SK-N-SH treated with all-trans-retinoic acid at 6 μM for 48 hours (cell line): ENCODE measurements at regions not wholly inside any gene's neighbourhood (a gene's known extent, or its start where the extent isn't known, plus 50 kb on each side); places are given as distances from the start of the nearest gene placed in this dataset.

Source experiments
- ATAC-seq: fragments of 200-7000 bp; cut with Tn5 transposase; 3 replicates; pipeline ENCODE4 v1.9.1; 2020; ENCODE audit warnings: mild to moderate bottlenecking, moderate library complexity
- ARNTL ChIP-seq: fragments of 450-650 bp; formaldehyde crosslinking; IDR thresholded peaks from 2 replicates; pipeline ENCODE4 v1.5.0; 2020; ENCODE audit warnings: low read depth, mild to moderate bottlenecking, moderate library complexity, borderline replicate concordance
- BACH2 ChIP-seq: fragments of 250-450 bp; sonication (Bioruptor Pico); IDR thresholded peaks from 2 replicates; pipeline ENCODE4 v1.9.0; 2021; ENCODE audit warnings: mild to moderate bottlenecking, borderline replicate concordance
- CSDC2 ChIP-seq: fragments of 250-450 bp; sonication (Bioruptor Pico); IDR thresholded peaks from 2 replicates; pipeline ENCODE4 v1.5.0; 2020; ENCODE audit warnings: mild to moderate bottlenecking, moderate library complexity
- ESRRG ChIP-seq: fragments of 250-450 bp; sonication (Bioruptor Pico); IDR thresholded peaks from 2 replicates; pipeline ENCODE4 v1.6.1; 2021; ENCODE audit warnings: mild to moderate bottlenecking
- GLIS3 ChIP-seq: fragments of 250-450 bp; sonication (Bioruptor Pico); IDR thresholded peaks from 2 replicates; pipeline ENCODE4 v1.5.0; 2020; ENCODE audit warnings: mild to moderate bottlenecking, moderate library complexity
- ISL1 ChIP-seq: fragments of 250-450 bp; sonication (Bioruptor Pico); IDR thresholded peaks from 2 replicates; pipeline ENCODE4 v2.1.2; 2022; ENCODE audit warnings: mild to moderate bottlenecking, moderate library complexity
- OSR1 ChIP-seq: fragments of 250-450 bp; sonication (Bioruptor Pico); IDR thresholded peaks from 2 replicates; pipeline ENCODE4 v1.8.0; 2022; ENCODE audit warnings: moderate library complexity, mild to moderate bottlenecking, inconsistent platforms
- PPARA ChIP-seq: fragments of 250-450 bp; sonication (Bioruptor Pico); IDR thresholded peaks from 2 replicates; pipeline ENCODE4 v1.5.0; 2020; ENCODE audit warnings: mild to moderate bottlenecking, borderline replicate concordance
- RARB ChIP-seq: fragments of 250-450 bp; sonication (Bioruptor Pico); IDR thresholded peaks from 2 replicates; pipeline ENCODE4 v1.8.0; 2021; ENCODE audit warnings: mild to moderate bottlenecking, moderate library complexity
- SNAI2 ChIP-seq: fragments of 250-450 bp; sonication (Bioruptor Pico); IDR thresholded peaks from 2 replicates; pipeline ENCODE4 v1.5.0; 2020; ENCODE audit warnings: mild to moderate bottlenecking, moderate library complexity
- TCF4 ChIP-seq: fragments of 250-450 bp; sonication (Bioruptor Pico); IDR thresholded peaks from 2 replicates; pipeline ENCODE4 v1.8.0; 2021; ENCODE audit warnings: mild to moderate bottlenecking, moderate library complexity, borderline replicate concordance
- TOX ChIP-seq: fragments of 250-450 bp; sonication (Bioruptor Pico); IDR thresholded peaks from 2 replicates; pipeline ENCODE4 v1.8.0; 2021; ENCODE audit warnings: mild to moderate bottlenecking, moderate library complexity, borderline replicate concordance
- ZC3H10 ChIP-seq: fragments of 250-450 bp; sonication (Bioruptor Pico); IDR thresholded peaks from 2 replicates; pipeline ENCODE4 v1.5.1; 2021; ENCODE audit warnings: mild to moderate bottlenecking, moderate library complexity
- ZFP3 ChIP-seq: fragments of 250-450 bp; sonication (Bioruptor Pico); IDR thresholded peaks from 2 replicates; pipeline ENCODE4 v1.5.0; 2020; ENCODE audit warnings: mild to moderate bottlenecking, moderate library complexity
- ZFP30 ChIP-seq: fragments of 450-650 bp; formaldehyde crosslinking; IDR thresholded peaks from 2 replicates; pipeline ENCODE4 v1.5.0; 2022; ENCODE audit warnings: mild to moderate bottlenecking, moderate library complexity
- ZNF8 ChIP-seq: fragments of 450-650 bp; formaldehyde crosslinking; IDR thresholded peaks from 2 replicates; pipeline ENCODE4 v1.5.0; 2020; ENCODE audit warnings: mild to moderate bottlenecking, moderate library complexity
- TF ChIP-seq, protein P1 (sequence below): fragments of 250-450 bp; sonication (Bioruptor Pico); IDR thresholded peaks from 2 replicates; pipeline ENCODE4 v1.5.1; 2021; ENCODE audit warnings: mild to moderate bottlenecking, moderate library complexity
- TF ChIP-seq, protein P2 (sequence below): fragments of 250-450 bp; sonication (Bioruptor Pico); IDR thresholded peaks from 2 replicates; pipeline ENCODE4 v1.5.1; 2020; ENCODE audit warnings: low read depth, mild to moderate bottlenecking, moderate library complexity
- TF ChIP-seq, protein P3 (sequence below): fragments of 250-450 bp; sonication (Bioruptor Pico); IDR thresholded peaks from 2 replicates; pipeline ENCODE4 v1.8.0; 2020; ENCODE audit warnings: mild to moderate bottlenecking, moderate library complexity, borderline replicate concordance
- TF ChIP-seq, protein P4 (sequence below): fragments of 250-450 bp; sonication (Bioruptor Pico); IDR thresholded peaks from 2 replicates; pipeline ENCODE4 v1.8.0; 2021; ENCODE audit warnings: low read depth, mild to moderate bottlenecking, moderate library complexity, borderline replicate concordance
- TF ChIP-seq, protein P5 (sequence below): fragments of 250-450 bp; sonication (Bioruptor Pico); IDR thresholded peaks from 2 replicates; pipeline ENCODE4 v1.5.0; 2020; ENCODE audit warnings: mild to moderate bottlenecking, moderate library complexity

DNA sequence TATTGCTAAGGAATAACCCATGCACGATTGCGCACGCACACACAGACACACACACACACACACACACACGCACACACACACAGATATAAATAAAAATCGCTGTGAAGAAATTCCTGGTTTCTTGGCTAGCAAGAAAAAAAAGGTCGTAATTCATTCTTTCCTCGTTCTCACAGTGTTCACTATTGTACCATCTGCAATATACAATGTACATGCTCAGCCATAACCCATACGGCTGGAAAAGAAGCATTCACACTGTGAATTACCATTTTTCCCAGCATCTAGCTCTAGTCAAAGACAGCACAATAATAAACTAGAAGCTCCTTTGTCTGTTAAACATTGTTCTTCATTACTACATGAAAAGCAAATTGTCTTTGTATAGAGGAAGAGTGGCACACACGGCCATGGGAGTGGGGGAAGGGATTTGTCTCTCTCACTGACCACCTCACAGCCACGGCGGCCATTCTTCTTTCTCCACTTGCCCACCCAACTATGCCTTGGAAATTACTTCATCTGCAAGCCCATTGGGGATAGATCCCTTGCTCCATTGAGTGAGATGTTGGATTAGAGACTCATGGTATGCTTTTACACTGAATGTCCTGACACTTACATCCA lies 115.3 kb upstream of the ID4 start:
- no peak for ATAC-seq
- TF ChIP-seq BACH2 (no peak), PPARA (no peak), ZFP30 (no peak), CSDC2 (CRISPR knock-in tag) (no peak), TCF4 (CRISPR knock-in tag) (no peak), ZC3H10 (CRISPR knock-in tag) (no peak), OSR1 (CRISPR knock-in tag) (no peak), RARB (no peak), ESRRG (CRISPR knock-in tag) (no peak), ARNTL (CRISPR knock-in tag) (no peak), ZFP3 (CRISPR knock-in tag) (no peak), TOX (CRISPR knock-in tag) (no peak), ISL1 (CRISPR knock-in tag) (no peak)
- TF ChIP-seq, protein P1, sequence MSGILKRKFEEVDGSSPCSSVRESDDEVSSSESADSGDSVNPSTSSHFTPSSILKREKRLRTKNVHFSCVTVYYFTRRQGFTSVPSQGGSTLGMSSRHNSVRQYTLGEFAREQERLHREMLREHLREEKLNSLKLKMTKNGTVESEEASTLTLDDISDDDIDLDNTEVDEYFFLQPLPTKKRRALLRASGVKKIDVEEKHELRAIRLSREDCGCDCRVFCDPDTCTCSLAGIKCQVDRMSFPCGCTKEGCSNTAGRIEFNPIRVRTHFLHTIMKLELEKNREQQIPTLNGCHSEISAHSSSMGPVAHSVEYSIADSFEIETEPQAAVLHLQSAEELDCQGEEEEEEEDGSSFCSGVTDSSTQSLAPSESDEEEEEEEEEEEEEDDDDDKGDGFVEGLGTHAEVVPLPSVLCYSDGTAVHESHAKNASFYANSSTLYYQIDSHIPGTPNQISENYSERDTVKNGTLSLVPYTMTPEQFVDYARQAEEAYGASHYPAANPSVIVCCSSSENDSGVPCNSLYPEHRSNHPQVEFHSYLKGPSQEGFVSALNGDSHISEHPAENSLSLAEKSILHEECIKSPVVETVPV = no peak
- TF ChIP-seq, protein P2, sequence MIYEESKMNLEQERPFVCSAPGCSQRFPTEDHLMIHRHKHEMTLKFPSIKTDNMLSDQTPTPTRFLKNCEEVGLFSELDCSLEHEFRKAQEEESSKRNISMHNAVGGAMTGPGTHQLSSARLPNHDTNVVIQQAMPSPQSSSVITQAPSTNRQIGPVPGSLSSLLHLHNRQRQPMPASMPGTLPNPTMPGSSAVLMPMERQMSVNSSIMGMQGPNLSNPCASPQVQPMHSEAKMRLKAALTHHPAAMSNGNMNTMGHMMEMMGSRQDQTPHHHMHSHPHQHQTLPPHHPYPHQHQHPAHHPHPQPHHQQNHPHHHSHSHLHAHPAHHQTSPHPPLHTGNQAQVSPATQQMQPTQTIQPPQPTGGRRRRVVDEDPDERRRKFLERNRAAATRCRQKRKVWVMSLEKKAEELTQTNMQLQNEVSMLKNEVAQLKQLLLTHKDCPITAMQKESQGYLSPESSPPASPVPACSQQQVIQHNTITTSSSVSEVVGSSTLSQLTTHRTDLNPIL = no peak
- TF ChIP-seq, protein P3, sequence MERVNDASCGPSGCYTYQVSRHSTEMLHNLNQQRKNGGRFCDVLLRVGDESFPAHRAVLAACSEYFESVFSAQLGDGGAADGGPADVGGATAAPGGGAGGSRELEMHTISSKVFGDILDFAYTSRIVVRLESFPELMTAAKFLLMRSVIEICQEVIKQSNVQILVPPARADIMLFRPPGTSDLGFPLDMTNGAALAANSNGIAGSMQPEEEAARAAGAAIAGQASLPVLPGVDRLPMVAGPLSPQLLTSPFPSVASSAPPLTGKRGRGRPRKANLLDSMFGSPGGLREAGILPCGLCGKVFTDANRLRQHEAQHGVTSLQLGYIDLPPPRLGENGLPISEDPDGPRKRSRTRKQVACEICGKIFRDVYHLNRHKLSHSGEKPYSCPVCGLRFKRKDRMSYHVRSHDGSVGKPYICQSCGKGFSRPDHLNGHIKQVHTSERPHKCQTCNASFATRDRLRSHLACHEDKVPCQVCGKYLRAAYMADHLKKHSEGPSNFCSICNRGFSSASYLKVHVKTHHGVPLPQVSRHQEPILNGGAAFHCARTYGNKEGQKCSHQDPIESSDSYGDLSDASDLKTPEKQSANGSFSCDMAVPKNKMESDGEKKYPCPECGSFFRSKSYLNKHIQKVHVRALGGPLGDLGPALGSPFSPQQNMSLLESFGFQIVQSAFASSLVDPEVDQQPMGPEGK = no peak
- TF ChIP-seq, protein P4, sequence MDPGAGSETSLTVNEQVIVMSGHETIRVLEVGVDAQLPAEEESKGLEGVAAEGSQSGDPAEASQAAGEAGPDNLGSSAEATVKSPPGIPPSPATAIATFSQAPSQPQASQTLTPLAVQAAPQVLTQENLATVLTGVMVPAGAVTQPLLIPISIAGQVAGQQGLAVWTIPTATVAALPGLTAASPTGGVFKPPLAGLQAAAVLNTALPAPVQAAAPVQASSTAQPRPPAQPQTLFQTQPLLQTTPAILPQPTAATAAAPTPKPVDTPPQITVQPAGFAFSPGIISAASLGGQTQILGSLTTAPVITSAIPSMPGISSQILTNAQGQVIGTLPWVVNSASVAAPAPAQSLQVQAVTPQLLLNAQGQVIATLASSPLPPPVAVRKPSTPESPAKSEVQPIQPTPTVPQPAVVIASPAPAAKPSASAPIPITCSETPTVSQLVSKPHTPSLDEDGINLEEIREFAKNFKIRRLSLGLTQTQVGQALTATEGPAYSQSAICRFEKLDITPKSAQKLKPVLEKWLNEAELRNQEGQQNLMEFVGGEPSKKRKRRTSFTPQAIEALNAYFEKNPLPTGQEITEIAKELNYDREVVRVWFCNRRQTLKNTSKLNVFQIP (CRISPR knock-in tag) = no peak
- TF ChIP-seq, protein P5, sequence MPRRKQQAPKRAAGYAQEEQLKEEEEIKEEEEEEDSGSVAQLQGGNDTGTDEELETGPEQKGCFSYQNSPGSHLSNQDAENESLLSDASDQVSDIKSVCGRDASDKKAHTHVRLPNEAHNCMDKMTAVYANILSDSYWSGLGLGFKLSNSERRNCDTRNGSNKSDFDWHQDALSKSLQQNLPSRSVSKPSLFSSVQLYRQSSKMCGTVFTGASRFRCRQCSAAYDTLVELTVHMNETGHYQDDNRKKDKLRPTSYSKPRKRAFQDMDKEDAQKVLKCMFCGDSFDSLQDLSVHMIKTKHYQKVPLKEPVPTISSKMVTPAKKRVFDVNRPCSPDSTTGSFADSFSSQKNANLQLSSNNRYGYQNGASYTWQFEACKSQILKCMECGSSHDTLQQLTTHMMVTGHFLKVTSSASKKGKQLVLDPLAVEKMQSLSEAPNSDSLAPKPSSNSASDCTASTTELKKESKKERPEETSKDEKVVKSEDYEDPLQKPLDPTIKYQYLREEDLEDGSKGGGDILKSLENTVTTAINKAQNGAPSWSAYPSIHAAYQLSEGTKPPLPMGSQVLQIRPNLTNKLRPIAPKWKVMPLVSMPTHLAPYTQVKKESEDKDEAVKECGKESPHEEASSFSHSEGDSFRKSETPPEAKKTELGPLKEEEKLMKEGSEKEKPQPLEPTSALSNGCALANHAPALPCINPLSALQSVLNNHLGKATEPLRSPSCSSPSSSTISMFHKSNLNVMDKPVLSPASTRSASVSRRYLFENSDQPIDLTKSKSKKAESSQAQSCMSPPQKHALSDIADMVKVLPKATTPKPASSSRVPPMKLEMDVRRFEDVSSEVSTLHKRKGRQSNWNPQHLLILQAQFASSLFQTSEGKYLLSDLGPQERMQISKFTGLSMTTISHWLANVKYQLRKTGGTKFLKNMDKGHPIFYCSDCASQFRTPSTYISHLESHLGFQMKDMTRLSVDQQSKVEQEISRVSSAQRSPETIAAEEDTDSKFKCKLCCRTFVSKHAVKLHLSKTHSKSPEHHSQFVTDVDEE = no peak

DNA sequence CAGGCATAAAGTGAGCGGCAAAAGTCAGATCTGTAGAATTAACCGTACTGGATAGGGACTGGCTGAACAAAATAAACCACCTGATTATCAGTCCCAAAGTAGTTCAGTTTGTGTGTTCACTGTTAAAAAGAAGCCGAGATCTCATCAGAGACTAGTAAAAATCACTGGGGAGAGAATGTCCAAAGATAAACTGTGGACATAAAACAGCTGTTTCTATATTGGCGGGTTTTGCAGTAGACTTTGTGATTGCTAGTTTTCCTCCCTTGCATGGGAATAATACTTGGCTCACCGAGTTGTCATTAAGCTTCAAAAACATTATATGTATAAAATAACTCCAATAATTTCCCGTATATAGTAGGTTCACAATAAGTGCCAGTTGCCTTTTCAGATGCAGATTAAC lies 114.2 kb upstream of the ID4 start:
- ATAC-seq = no peak
- no peak for TF ChIP-seq SNAI2
- no peak for TF ChIP-seq TOX (CRISPR knock-in tag)
- TF ChIP-seq OSR1 (CRISPR knock-in tag) = no peak
- no peak for TF ChIP-seq ZC3H10 (CRISPR knock-in tag)
- TF ChIP-seq TCF4 (CRISPR knock-in tag) = no peak
- TF ChIP-seq RARB = no peak
- no peak for TF ChIP-seq ISL1 (CRISPR knock-in tag)
- TF ChIP-seq, protein P4 (CRISPR knock-in tag) = no peak
- TF ChIP-seq BACH2 = no peak
- no peak for TF ChIP-seq ZFP30
- TF ChIP-seq, protein P1 = no peak
- no peak for TF ChIP-seq CSDC2 (CRISPR knock-in tag)
- TF ChIP-seq ARNTL (CRISPR knock-in tag) = no peak
- no peak for TF ChIP-seq ZFP3 (CRISPR knock-in tag)
- no peak for TF ChIP-seq GLIS3 (CRISPR knock-in tag)
- no peak for TF ChIP-seq ZNF8 (CRISPR knock-in tag)
- no peak for TF ChIP-seq PPARA
- TF ChIP-seq, protein P3 = no peak
